OCI-LY3 (cell line): ENCODE measurements at regions not wholly inside any gene's neighbourhood (a gene's known extent, or its start where the extent isn't known, plus 50 kb on each side); places are given as distances from the start of the nearest gene placed in this dataset.

Experiments used
- H2AFZ ChIP-seq: fragments of 200-600, 300-600 bp; shearing (Covaris generic); 2 replicates; pipeline ENCODE4 v1.6.0; 2014; ENCODE audit warnings: antibody characterized with exemption, low read depth, low read length
- H3K27ac ChIP-seq: fragments of 200-600, 300-600 bp; sonication (generic); 2 replicates; pipeline ENCODE4 v1.5.1; 2014; ENCODE audit warnings: mild to moderate bottlenecking, low read length, moderate library complexity, mixed read lengths
- H3K27me3 ChIP-seq: fragments of 200-600, 300-600 bp; sonication (generic); 2 replicates; pipeline ENCODE4 v1.6.1; 2014; ENCODE audit warnings: low read depth, low read length, mixed read lengths
- H3K36me3 ChIP-seq: fragments of 200-600, 300-600 bp; sonication (generic); replicated peaks from 2 replicates; pipeline ENCODE3; 2014; ENCODE audit warnings: low read depth, low read length, mixed read lengths
- H3K4me1 ChIP-seq: fragments of 300-600, 200-600 bp; sonication (generic); 2 replicates; pipeline ENCODE4 v1.6.1; 2014; ENCODE audit warnings: low read length, mixed read lengths
- H3K4me2 ChIP-seq: fragments of 200-600, 300-600 bp; sonication (generic); 2 replicates; pipeline ENCODE4 v1.6.1; 2014; ENCODE audit warnings: low read length, mixed read lengths
- H3K4me3 ChIP-seq: fragments of 300-600, 200-600 bp; sonication (generic); 2 replicates; pipeline ENCODE4 v1.5.1; 2014; ENCODE audit warnings: antibody characterized with exemption, mild to moderate bottlenecking, low read length, moderate library complexity
- H3K79me2 ChIP-seq: fragments of 300-600, 200-600 bp; shearing (Covaris generic); 2 replicates; pipeline ENCODE4 v1.6.1; 2014; ENCODE audit warnings: mild to moderate bottlenecking, low read length, mixed read lengths
- H3K9ac ChIP-seq: fragments of 300-600, 200-600 bp; shearing (Covaris generic); 2 replicates; pipeline ENCODE4 v1.6.0; 2014; ENCODE audit warnings: mild to moderate bottlenecking, low read length, moderate library complexity
- H3K9me3 ChIP-seq: fragments of 200-600, 300-600 bp; shearing (Covaris generic); 2 replicates; pipeline ENCODE4 v1.6.1; 2014; ENCODE audit warnings: low read length, mixed read lengths; ENCODE audit not compliant: insufficient read depth
- H4K20me1 ChIP-seq: fragments of 200-600, 300-600 bp; sonication (generic); 2 replicates; pipeline ENCODE4 v1.6.1; 2016; ENCODE audit warnings: low read length, mixed read lengths; ENCODE audit not compliant: insufficient read depth
- EZH2phosphoT487 ChIP-seq: fragments of 200-600 bp; shearing (Covaris generic); IDR thresholded peaks from 2 replicates; pipeline ENCODE4 v1.6.1; 2018; ENCODE audit warnings: antibody characterized with exemption, mixed run types, low read depth
- TF ChIP-seq, protein P1 (sequence below): fragments of 200-600, 300-600 bp; sonication (generic); IDR thresholded peaks from 2 replicates; pipeline ENCODE4 v1.5.1; 2014; ENCODE audit warnings: antibody characterized with exemption, low read length, low read depth

DNA sequence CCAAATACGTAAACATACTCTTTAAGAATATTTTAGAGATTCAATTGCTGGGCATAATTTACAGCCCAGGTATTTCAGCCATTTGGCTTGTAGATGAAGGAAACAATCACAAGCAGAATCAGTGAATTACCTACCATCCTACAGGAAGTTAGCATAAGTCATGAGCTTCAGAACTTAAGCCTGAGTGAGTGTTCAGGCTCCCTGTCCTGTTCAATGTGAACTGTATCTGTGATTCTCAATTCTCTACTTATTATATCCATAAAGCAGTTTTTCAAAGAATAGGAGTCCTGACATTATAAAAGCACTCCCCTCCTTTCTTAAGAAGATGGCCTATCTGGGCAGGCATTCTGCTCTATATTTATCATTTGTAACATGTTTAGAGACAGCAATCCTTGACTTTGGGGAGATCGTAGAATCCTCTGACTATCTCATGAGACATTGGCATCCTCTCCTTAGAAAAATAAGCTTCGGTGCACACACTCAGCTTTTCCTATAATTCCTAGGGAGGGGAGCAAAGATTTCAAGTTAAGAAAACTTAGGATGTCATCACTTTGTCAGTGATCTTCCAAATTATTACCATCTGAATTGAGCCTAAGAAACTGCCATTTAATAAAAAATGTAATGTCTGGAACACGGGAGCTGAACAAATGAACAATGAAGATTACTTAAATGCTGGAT lies 645.2 kb upstream of the IGFBP3 start:
- H3K4me1 ChIP-seq: no peaks in the 10 kb centered on the region
- H3K79me2 ChIP-seq: no peaks in the 10 kb centered on the region
- H3K9ac ChIP-seq: no peak overlapping the region
- no peaks in the 10 kb centered on the region for H3K27me3 ChIP-seq
- TF ChIP-seq, protein P1, sequence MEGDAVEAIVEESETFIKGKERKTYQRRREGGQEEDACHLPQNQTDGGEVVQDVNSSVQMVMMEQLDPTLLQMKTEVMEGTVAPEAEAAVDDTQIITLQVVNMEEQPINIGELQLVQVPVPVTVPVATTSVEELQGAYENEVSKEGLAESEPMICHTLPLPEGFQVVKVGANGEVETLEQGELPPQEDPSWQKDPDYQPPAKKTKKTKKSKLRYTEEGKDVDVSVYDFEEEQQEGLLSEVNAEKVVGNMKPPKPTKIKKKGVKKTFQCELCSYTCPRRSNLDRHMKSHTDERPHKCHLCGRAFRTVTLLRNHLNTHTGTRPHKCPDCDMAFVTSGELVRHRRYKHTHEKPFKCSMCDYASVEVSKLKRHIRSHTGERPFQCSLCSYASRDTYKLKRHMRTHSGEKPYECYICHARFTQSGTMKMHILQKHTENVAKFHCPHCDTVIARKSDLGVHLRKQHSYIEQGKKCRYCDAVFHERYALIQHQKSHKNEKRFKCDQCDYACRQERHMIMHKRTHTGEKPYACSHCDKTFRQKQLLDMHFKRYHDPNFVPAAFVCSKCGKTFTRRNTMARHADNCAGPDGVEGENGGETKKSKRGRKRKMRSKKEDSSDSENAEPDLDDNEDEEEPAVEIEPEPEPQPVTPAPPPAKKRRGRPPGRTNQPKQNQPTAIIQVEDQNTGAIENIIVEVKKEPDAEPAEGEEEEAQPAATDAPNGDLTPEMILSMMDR: no peak
- no peak for TF ChIP-seq EZH2phosphoT487
- no peak overlapping the region for H2AFZ ChIP-seq
- no peak overlapping the region for H3K4me2 ChIP-seq
- H3K36me3 ChIP-seq: no peaks in the 10 kb centered on the region
- no peak overlapping the region for H3K27ac ChIP-seq
- no peaks in the 10 kb centered on the region for H3K9me3 ChIP-seq
- no peak overlapping the region for H3K4me3 ChIP-seq
- H4K20me1 ChIP-seq: no peaks in the 10 kb centered on the region

DNA sequence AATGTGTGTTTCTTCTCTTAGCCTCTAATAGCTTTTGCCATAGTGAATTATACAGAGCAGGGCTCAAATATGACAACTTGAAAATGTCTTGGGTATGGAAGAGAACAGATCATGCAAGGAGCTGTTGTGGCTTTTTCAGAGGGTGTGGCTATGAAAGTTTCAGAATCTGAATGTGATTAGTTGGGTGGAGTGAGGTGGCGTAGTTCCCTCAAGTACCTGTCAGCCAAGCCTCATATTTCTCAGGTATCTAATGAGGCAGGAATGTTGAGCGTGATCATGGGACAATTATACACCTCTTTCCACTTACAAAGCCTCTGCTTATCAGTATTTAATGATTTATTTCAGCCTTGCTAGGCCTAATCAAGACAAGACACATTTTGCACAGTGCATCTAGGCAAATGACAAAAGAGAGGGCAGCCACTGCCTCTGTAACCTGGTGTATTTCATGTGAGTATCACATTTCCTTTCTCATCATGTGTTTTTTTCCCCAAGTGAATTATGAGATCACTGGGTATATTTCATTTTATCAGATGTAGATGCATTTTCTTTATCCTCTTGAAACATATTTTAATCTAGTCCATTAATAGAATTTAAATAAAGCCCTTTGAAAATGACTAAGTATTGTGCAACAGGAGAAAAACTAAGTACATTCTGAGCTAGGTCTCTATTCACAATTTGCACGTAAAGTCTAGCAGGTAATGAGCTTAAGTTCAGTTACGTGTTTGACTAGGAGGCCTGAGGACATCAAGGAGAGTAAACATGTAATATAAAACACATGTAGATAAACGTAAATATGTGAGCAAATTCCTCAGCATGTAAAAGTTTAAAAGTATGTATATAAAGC lies 644.4 kb upstream of the IGFBP3 start:
- H2AFZ ChIP-seq: no peak overlapping the region
- H3K36me3 ChIP-seq: no peaks in the 10 kb centered on the region
- H3K27me3 ChIP-seq: no peaks in the 10 kb centered on the region
- H3K4me3 ChIP-seq: no peak overlapping the region
- H4K20me1 ChIP-seq: no peaks in the 10 kb centered on the region
- no peaks in the 10 kb centered on the region for H3K9me3 ChIP-seq
- H3K4me1 ChIP-seq: no peaks in the 10 kb centered on the region
- TF ChIP-seq, protein P1: no peak
- TF ChIP-seq EZH2phosphoT487: no peak
- no peak overlapping the region for H3K9ac ChIP-seq
- no peaks in the 10 kb centered on the region for H3K79me2 ChIP-seq
- no peak overlapping the region for H3K27ac ChIP-seq
- H3K4me2 ChIP-seq: no peak overlapping the region

- Histone ChIP-seq H3K27me3 (no peaks in the 10 kb centered on the region), H3K4me3 (no peak overlapping the region), H3K4me2 (no peak overlapping the region), H3K79me2 (no peaks in the 10 kb centered on the region), H3K4me1 (no peaks in the 10 kb centered on the region), H4K20me1 (no peaks in the 10 kb centered on the region), H3K36me3 (no peaks in the 10 kb centered on the region), H2AFZ (no peak overlapping the region), H3K9ac (no peak overlapping the region), H3K27ac (no peak overlapping the region), H3K9me3 (no peaks in the 10 kb centered on the region)
- no peak for TF ChIP-seq EZH2phosphoT487
- TF ChIP-seq, protein P1: no peak
These were observed 638.2 kb upstream of the IGFBP3 start for GRCh38 chr7:46559194-46559832.
